Esophagus squamous epithelium (tissue), 5 donors: ENCODE measurements at regions not wholly inside any gene's neighbourhood (a gene's known extent, or its start where the extent isn't known, plus 50 kb on each side); places are given as distances from the start of the nearest gene placed in this dataset.

Experiments
- DNase-seq: peaks from one replicate; lab custom pipeline; 2025; lab: John Stamatoyannopoulos, UW
- H3K27ac ChIP-seq, 4 donors: fragments of 200-600 bp; sonication (generic); one replicate each; pipeline ENCODE4 v1.5.1; 2016 to 2019; ENCODE audit warnings: mild to moderate bottlenecking in 1 of 4
- H3K27me3 ChIP-seq, 4 donors: fragments of 200-600 bp; sonication (generic); 1 replicate in 3 of 4; 2 replicates in 1 of 4; pipeline versions ENCODE4 v1.5.1 to v1.6.0; 2017 to 2021; ENCODE audit warnings: antibody characterized with exemption in 1 of 4
- H3K36me3 ChIP-seq, 3 donors: fragments of 200-600 bp; sonication (generic); one replicate each; pipeline ENCODE4 v1.5.1; 2016 to 2019
- H3K4me1 ChIP-seq, 3 donors: fragments of 200-600 bp; sonication (generic); one replicate each; pipeline ENCODE4 v1.5.1; 2017 to 2019
- H3K4me3 ChIP-seq, 4 donors: fragments of 200-600 bp; sonication (generic); 1 replicate in 3 of 4; 2 replicates in 1 of 4; pipeline ENCODE4 v1.5.1; 2016 to 2019; ENCODE audit warnings: mild to moderate bottlenecking in 2 of 4, moderate library complexity in 1 of 4
- H3K9me3 ChIP-seq, 3 donors: fragments of 200-600 bp; sonication (generic); one replicate each; pipeline ENCODE4 v1.5.1; 2016 to 2019
- POLR2A ChIP-seq, 4 donors: fragments of 450-650 bp; IDR thresholded peaks; one replicate each; pipeline ENCODE4 v1.6.1; 2017; ENCODE audit warnings: antibody characterized with exemption in 4 of 4, mild to moderate bottlenecking in 4 of 4, moderate library complexity in 3 of 4
- WGBS, 2 donors: methylation state at CpG; one replicate each; pipeline ENCODE4 v1.1.5; 2018; 5-methylcytosine and 5-hydroxymethylcytosine counted together
- intact Hi-C: fragments of 100-400 bp; cut with DNase I; formaldehyde crosslinking; loops from one replicate; pipeline ENCODE4 v1.15.0; 2022
- TF ChIP-seq, protein P1 (sequence below), 6 experiments: fragments of 450-650 bp in 4 of 6; fragments of 200-600 bp in 2 of 6; sonication (generic) in 2 of 6; IDR thresholded peaks; one replicate each; pipeline ENCODE4 v1.5.1; 2016 to 2019; ENCODE audit warnings: antibody characterized with exemption in 6 of 6, mild to moderate bottlenecking in 4 of 6, moderate library complexity in 4 of 6
- donor health status: DM: yes; HTN: yes; CAD: no.

DNA sequence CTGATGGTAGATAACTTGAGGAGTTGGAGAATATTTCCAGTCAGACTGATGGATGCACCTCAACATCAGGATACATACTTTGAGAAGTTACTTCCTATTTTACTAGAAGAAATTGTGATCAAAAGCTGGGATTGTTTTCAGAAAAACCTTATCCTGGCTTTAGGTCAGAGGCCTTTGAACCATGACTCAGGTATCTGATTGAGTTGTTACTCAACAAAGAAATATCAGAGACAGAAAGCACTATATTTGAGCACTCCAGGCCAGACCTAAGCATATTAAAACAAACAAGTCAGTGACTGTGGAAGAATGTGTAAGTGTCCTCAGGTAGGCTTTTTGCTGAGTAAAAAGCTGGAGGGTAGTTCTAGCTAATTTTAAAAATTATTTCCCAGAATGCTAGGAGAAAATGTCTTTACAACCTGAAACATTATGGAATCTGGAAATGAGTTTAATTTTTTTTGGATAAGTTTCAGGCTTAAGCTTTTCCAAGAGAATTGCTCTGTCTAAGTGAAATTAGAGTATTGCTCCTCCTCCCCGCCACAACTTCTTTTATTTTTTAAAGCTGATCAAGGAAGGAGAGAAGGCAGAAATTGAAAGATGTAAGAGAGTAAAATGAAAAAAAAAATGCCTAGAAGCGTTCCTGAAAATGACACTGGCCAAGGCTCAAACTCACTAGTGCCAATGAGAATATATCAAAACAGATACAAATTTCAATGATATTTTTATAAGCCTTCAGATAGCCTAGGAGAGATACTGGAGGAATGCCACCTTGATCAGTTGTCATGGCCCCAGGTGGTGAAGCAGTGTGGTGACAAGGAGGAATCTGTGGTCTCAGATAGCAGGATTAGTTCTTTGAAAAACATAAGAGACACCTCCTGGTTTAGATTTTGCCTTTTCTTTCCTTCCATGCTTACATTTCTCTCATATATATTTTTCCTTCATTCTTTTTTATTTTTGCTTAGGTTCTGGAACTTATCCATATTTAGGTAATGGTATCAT is 790.3 kb downstream of the TMTC2 start:
- no peaks in the 10 kb centered on the region for H3K36me3 ChIP-seq
- no peaks in the 10 kb centered on the region for H3K4me1 ChIP-seq
- no peak overlapping the region for H3K4me3 ChIP-seq
- H3K27ac ChIP-seq = no peak overlapping the region
- TF ChIP-seq, protein P1, sequence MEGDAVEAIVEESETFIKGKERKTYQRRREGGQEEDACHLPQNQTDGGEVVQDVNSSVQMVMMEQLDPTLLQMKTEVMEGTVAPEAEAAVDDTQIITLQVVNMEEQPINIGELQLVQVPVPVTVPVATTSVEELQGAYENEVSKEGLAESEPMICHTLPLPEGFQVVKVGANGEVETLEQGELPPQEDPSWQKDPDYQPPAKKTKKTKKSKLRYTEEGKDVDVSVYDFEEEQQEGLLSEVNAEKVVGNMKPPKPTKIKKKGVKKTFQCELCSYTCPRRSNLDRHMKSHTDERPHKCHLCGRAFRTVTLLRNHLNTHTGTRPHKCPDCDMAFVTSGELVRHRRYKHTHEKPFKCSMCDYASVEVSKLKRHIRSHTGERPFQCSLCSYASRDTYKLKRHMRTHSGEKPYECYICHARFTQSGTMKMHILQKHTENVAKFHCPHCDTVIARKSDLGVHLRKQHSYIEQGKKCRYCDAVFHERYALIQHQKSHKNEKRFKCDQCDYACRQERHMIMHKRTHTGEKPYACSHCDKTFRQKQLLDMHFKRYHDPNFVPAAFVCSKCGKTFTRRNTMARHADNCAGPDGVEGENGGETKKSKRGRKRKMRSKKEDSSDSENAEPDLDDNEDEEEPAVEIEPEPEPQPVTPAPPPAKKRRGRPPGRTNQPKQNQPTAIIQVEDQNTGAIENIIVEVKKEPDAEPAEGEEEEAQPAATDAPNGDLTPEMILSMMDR (IDR thresholded peaks at IDR 0.05) = no peak
- TF ChIP-seq POLR2A (IDR thresholded peaks at IDR 0.05) = no peak
- DNase-seq = no peak
- H3K9me3 ChIP-seq = no peaks in the 10 kb centered on the region
- 57 to 63% methylated on average over 2 of the region's 2 CpGs for WGBS, 2 donors
- intact Hi-C loops = no loop called here
- no peaks in the 10 kb centered on the region for H3K27me3 ChIP-seq

DNA sequence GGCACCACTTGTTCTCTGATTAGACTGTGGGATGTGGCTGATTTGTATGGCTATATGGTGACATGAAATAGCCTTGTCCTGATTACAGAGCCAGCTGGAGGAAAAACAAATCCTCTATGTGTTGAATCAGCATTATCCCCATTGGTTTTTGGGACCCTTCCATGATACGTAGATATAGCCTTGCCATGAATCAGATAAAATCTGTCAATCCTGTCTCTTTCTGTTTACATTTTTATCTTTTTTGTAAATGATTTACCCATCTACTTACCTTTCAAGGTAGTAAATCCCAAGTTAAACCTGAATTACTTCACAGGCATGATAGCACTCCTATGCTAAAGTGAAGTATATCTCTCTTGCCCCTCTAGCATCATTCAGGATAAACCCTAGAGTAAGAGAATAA is 789.3 kb downstream of the TMTC2 start:
- Histone ChIP-seq H3K4me3 (no peak overlapping the region), H3K4me1 (no peaks in the 10 kb centered on the region), H3K27me3 (no peaks in the 10 kb centered on the region), H3K27ac (no peak overlapping the region), H3K9me3 (no peaks in the 10 kb centered on the region), H3K36me3 (no peaks in the 10 kb centered on the region)
- no peak for DNase-seq
- WGBS, 2 donors = 92 to 93% methylated on average over 1 of the region's 1 CpG
- TF ChIP-seq POLR2A (IDR thresholded peaks at IDR 0.05) = no peak
- TF ChIP-seq, protein P1 (IDR thresholded peaks at IDR 0.05) = no peak
- intact Hi-C loops = no loop called here

DNA sequence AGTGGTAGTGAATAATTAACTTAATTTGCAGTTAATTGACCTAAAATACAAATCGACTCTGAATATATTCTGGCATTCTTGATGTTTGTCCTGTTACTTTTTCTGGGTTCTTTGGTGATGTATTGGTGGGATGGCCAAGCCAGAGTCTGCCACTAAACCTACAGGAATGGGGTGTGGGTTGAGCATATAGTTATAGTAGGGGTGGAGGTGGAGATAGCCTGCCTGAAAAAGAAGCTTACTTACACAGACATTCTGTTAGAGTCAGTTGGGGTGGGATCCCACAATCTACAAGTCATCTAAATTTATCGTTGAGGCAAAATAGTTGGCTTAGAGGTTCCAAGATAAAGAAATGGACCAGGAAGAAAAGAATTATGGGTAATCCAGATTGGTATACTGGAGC is 787.7 kb downstream of the TMTC2 start:
- 88 to 92% methylated on average over 2 of the region's 2 CpGs for WGBS, 2 donors
- Histone ChIP-seq H3K4me1 (no peaks in the 10 kb centered on the region), H3K4me3 (no peak overlapping the region), H3K27ac (no peak overlapping the region), H3K36me3 (no peaks in the 10 kb centered on the region), H3K9me3 (no peaks in the 10 kb centered on the region), H3K27me3 (no peaks in the 10 kb centered on the region)
- DNase-seq = no peak
- intact Hi-C loops = no loop called here
- no peak for TF ChIP-seq POLR2A (IDR thresholded peaks at IDR 0.05)
- TF ChIP-seq, protein P1 (IDR thresholded peaks at IDR 0.05) = no peak

DNA sequence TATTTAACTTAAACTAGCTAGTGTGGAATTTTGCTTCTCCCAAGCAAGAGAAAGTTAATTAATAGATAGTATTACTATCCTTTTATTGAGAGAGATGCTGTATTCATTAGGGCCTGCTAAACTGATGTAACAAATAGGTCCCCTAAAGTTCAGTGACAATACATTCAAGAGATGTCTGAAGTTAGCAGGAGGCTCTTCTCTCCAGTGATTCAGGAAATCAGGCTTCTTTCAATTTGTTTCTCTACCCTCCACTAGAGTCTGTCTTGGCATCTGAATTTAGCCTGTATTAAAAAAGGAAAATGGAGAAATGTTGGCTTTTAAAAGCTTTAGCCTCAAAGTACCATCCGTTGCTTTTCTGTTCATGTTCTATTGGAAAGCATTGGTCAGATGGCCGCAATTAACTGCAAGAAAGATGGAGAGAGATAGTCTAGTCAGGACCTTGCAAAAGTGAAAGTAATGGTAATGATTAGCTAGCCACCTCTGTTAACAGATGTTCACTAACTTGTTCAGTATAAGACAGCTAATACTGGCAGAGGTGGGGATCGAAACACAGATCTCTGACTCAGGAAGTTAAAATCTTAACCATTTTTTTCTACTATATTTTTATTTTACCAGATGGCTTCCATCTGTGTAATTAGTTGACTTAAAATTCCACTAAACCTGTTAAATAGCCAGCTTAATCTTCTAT is 786.8 kb downstream of the TMTC2 start:
- Histone ChIP-seq H3K36me3 (no peaks in the 10 kb centered on the region), H3K4me3 (no peak overlapping the region), H3K27ac (no peak overlapping the region), H3K4me1 (no peaks in the 10 kb centered on the region), H3K27me3 (no peaks in the 10 kb centered on the region), H3K9me3 (no peaks in the 10 kb centered on the region)
- WGBS, 2 donors = 49 to 69% methylated on average over 3 of the region's 3 CpGs
- DNase-seq = no peak
- TF ChIP-seq, protein P1 (IDR thresholded peaks at IDR 0.05) = no peak
- no peak for TF ChIP-seq POLR2A (IDR thresholded peaks at IDR 0.05)
- intact Hi-C loops = no loop called here

DNA sequence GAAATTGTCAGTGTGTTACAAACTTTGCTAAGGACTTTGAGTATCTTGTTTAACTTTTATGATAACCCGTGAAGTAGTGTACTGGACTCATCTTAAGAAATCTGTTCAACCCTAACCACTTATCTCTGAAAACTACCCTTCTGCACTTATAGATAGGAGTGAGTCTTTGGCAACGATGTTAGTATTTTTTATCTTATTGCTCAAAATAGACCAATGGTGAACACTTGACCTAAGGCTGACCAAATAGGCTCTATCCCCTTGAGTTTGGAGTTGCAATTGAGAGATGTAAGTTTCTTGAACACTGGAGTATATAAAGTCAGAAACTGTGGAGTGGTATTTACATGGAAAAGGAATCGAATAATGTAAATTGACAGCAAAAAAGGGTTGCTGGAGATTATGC is 786.1 kb downstream of the TMTC2 start:
- no peaks in the 10 kb centered on the region for H3K27me3 ChIP-seq
- no peak overlapping the region for H3K4me3 ChIP-seq
- 83 to 84% methylated on average over 3 of the region's 3 CpGs for WGBS, 2 donors
- H3K27ac ChIP-seq = no peak overlapping the region
- no peak for DNase-seq
- TF ChIP-seq, protein P1 (IDR thresholded peaks at IDR 0.05) = no peak
- TF ChIP-seq POLR2A (IDR thresholded peaks at IDR 0.05) = no peak
- H3K4me1 ChIP-seq = no peaks in the 10 kb centered on the region
- H3K36me3 ChIP-seq = no peaks in the 10 kb centered on the region
- H3K9me3 ChIP-seq = no peaks in the 10 kb centered on the region
- intact Hi-C loops = no loop called here
